OCI-LY1 (cell line): ENCODE measurements at regions not wholly inside any gene's neighbourhood (a gene's known extent, or its start where the extent isn't known, plus 50 kb on each side); places are given as distances from the start of the nearest gene placed in this dataset.

Experiments used
- H2AFZ ChIP-seq: fragments of 200-600 bp; sonication (generic), shearing (Covaris generic); 2 replicates; pipeline ENCODE4 v1.6.0; 2014; ENCODE audit warnings: antibody characterized with exemption, mild to moderate bottlenecking, low read length
- H3F3A ChIP-seq: fragments of 200-600 bp; sonication (generic), shearing (Covaris generic); 2 replicates; pipeline ENCODE4 v1.6.0; 2014; ENCODE audit warnings: mild to moderate bottlenecking, antibody characterized with exemption, low read length, moderate library complexity; ENCODE audit not compliant: insufficient read depth
- H3K27ac ChIP-seq: fragments of 200-600 bp; sonication (generic); 2 replicates; pipeline ENCODE4 v1.5.1; 2014; ENCODE audit warnings: low read length, mixed run types, mild to moderate bottlenecking, low read depth; ENCODE audit not compliant: poor library complexity, severe bottlenecking
- H3K27me3 ChIP-seq: fragments of 200-600 bp; sonication (generic); 2 replicates; pipeline ENCODE4 v1.6.0; 2014; ENCODE audit warnings: antibody characterized with exemption, mild to moderate bottlenecking, low read length, moderate library complexity; ENCODE audit not compliant: insufficient read depth
- H3K36me3 ChIP-seq: fragments of 200-600 bp; sonication (generic); 2 replicates; pipeline ENCODE4 v1.6.1; 2014; ENCODE audit warnings: mild to moderate bottlenecking, antibody characterized with exemption, low read length, moderate library complexity, mixed read lengths; ENCODE audit not compliant: insufficient read depth
- H3K4me1 ChIP-seq: fragments of 200-600 bp; sonication (generic); 2 replicates; pipeline ENCODE4 v1.5.1; 2014; ENCODE audit warnings: mild to moderate bottlenecking, low read length, moderate library complexity; ENCODE audit not compliant: insufficient read depth, severe bottlenecking
- H3K4me2 ChIP-seq: fragments of 200-600 bp; sonication (generic), shearing (Covaris generic); 2 replicates; pipeline ENCODE4 v1.6.1; 2014; ENCODE audit warnings: low read length
- H3K4me3 ChIP-seq: fragments of 200-600 bp; sonication (generic); 2 replicates; pipeline ENCODE4 v1.5.1; 2014; ENCODE audit warnings: low read length, low read depth, mild to moderate bottlenecking, mixed read lengths; ENCODE audit not compliant: poor library complexity, severe bottlenecking
- H3K79me2 ChIP-seq: fragments of 200-600 bp; shearing (Covaris generic); 2 replicates; pipeline ENCODE4 v1.6.1; 2016; ENCODE audit warnings: mixed run types, low read length, mixed read lengths; ENCODE audit not compliant: insufficient read depth
- H3K9ac ChIP-seq: fragments of 200-600 bp; sonication (generic), shearing (Covaris generic); 2 replicates; pipeline ENCODE4 v1.6.1; 2014; ENCODE audit warnings: mild to moderate bottlenecking, low read length, mixed read lengths
- H3K9me2 ChIP-seq: fragments of 200-600 bp; sonication (generic), shearing (Covaris generic); 2 replicates; pipeline ENCODE4 v1.6.1; 2014; ENCODE audit warnings: low read depth, mild to moderate bottlenecking, low read length, mixed read lengths
- H3K9me3 ChIP-seq: fragments of 200-600 bp; shearing (Covaris generic); 2 replicates; pipeline ENCODE4 v1.6.1; 2014; ENCODE audit warnings: low read length, mixed read lengths
- H4K20me1 ChIP-seq: fragments of 200-600 bp; sonication (generic), shearing (Covaris generic); 2 replicates; pipeline ENCODE4 v1.6.0; 2016; ENCODE audit warnings: mild to moderate bottlenecking, low read length; ENCODE audit not compliant: insufficient read depth
- CTCF ChIP-seq: fragments of 200-600 bp; sonication (generic), shearing (Covaris generic); IDR thresholded peaks from 2 replicates; pipeline ENCODE4 v1.5.1; 2017; ENCODE audit warnings: mild to moderate bottlenecking, antibody characterized with exemption, low read length, moderate library complexity, mixed read lengths
- EZH2 ChIP-seq: fragments of 200-600 bp; sonication (generic), shearing (Covaris generic); IDR thresholded peaks from 2 replicates; pipeline ENCODE4 v1.8.0; 2017; ENCODE audit warnings: borderline replicate concordance, mixed run types, mild to moderate bottlenecking, antibody characterized with exemption, low read length, moderate library complexity, mixed read lengths

GRCh38 chr7:130948822-130949221 is 214.8 kb upstream of the KLF14 start:
- Histone ChIP-seq H2AFZ (no peak overlapping the region), H3K9me3 (no peaks in the 10 kb centered on the region), H3K4me3 (no peak overlapping the region), H3K27me3 (no peaks in the 10 kb centered on the region), H3K4me2 (no peak overlapping the region), H3K9me2 (no peaks in the 10 kb centered on the region), H3K36me3 (peaks cover 66% of the 10 kb centered on the region; the same call in 1 of the 2 replicates), H3K9ac (no peak overlapping the region), H3K27ac (no peak overlapping the region), H3F3A (no peaks in the 10 kb centered on the region), H3K4me1 (peaks cover 28% of the 10 kb centered on the region), H4K20me1 (no peaks in the 10 kb centered on the region), H3K79me2 (peaks cover 55% of the 10 kb centered on the region)
- no peak for TF ChIP-seq EZH2
- no peak for TF ChIP-seq CTCF

DNA sequence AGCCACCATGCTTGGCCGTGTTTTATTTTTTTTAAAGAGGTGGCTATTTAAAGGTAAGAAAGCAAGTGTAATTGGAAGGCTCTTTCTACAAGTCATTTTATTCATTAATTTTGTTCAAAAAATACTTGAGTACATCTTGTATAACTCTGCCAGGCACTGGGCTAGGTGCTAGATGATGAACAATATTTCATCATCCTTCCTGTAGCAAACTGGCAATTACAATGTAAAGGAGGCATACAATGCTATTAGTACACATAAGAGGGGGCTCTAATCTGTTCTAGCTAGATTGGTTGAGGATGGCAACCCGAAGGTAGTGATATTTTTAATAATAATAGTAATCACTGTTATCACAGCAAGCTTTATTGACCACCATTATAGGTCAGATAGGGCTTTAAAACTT is 215.5 kb upstream of the KLF14 start:
- Histone ChIP-seq H3K27me3 (no peaks in the 10 kb centered on the region), H3K9ac (no peak overlapping the region), H3K9me2 (no peaks in the 10 kb centered on the region), H4K20me1 (no peaks in the 10 kb centered on the region), H2AFZ (no peak overlapping the region), H3K4me2 (no peak overlapping the region), H3K36me3 (peaks cover 67% of the 10 kb centered on the region; the same call in 1 of the 2 replicates), H3K9me3 (no peaks in the 10 kb centered on the region), H3F3A (no peaks in the 10 kb centered on the region), H3K79me2 (peaks cover 53% of the 10 kb centered on the region), H3K27ac (no peak overlapping the region), H3K4me1 (peaks cover 22% of the 10 kb centered on the region), H3K4me3 (no peak overlapping the region)
- TF ChIP-seq EZH2, result no peak
- TF ChIP-seq CTCF, result no peak

DNA sequence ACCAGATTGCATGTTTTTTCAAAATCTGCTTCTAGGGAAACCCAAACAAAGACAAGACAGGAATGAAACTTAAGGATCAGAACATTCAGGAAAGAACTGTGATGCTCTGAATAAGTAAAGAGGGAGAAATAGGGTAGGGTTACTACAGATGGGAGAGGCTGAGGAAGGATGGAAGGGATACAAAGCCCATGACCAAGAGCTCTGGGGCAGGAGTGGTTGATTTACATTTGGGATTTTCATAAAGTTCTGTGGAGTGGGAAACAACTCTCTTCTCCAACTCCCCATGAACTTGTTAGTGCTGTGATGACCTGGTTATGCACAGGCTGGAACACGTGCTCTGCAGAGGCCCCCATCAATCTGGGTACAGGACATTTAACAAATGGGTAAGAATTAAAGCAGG is 216.0 kb upstream of the KLF14 start:
- peaks cover 17% of the 10 kb centered on the region for H3K4me1 ChIP-seq
- H3F3A ChIP-seq, result no peaks in the 10 kb centered on the region
- TF ChIP-seq EZH2, result no peak
- no peak for TF ChIP-seq CTCF
- H4K20me1 ChIP-seq, result no peaks in the 10 kb centered on the region
- peaks cover 67% of the 10 kb centered on the region; the same call in 1 of the 2 replicates for H3K36me3 ChIP-seq
- no peak overlapping the region for H3K9ac ChIP-seq
- H3K9me2 ChIP-seq, result no peaks in the 10 kb centered on the region
- H3K4me2 ChIP-seq, result no peak overlapping the region
- no peak overlapping the region for H3K27ac ChIP-seq
- H3K27me3 ChIP-seq, result no peaks in the 10 kb centered on the region
- H3K9me3 ChIP-seq, result no peaks in the 10 kb centered on the region
- no peak overlapping the region for H2AFZ ChIP-seq
- H3K79me2 ChIP-seq, result peaks cover 50% of the 10 kb centered on the region
- H3K4me3 ChIP-seq, result no peak overlapping the region
